DMS53 treated with DMSO at 0.1 percent for 48 hours (cell line): ENCODE measurements at regions not wholly inside any gene's neighbourhood (a gene's known extent, or its start where the extent isn't known, plus 50 kb on each side); places are given as distances from the start of the nearest gene placed in this dataset.
"Not testable (repeated sequence)": the region's sequence is repeated elsewhere in the genome, so short reads cannot be mapped to it uniquely, and the experiment has no call there.

ENCODE experiments used
- DNase-seq: peaks from one replicate; lab custom pipeline; 2025; ENCODE audit not compliant: unreplicated experiment; lab: John Stamatoyannopoulos, UW

- no peak for DNase-seq
Measured at GRCh38 chr1:187504779-187505178, 676.0 kb downstream of the PLA2G4A start.

GRCh38 chr1:187509091-187509490 lies 680.3 kb downstream of the PLA2G4A start:
- peak; percentile 86 for DNase-seq

- no peak for DNase-seq
Measured at GRCh38 chr1:187513190-187513589, 684.4 kb downstream of the PLA2G4A start.

- no peak for DNase-seq
Measured at GRCh38 chr1:187514110-187514509, 685.4 kb downstream of the PLA2G4A start.

GRCh38 chr1:187516874-187517273 lies 688.1 kb downstream of the PLA2G4A start:
- peak; percentile 67 for DNase-seq

GRCh38 chr1:187517546-187517945 lies 688.8 kb downstream of the PLA2G4A start:
- DNase-seq = peak; percentile 95

GRCh38 chr1:187527346-187527745 lies 698.6 kb downstream of the PLA2G4A start:
- no peak for DNase-seq

GRCh38 chr1:187537936-187538335 lies 709.2 kb downstream of the PLA2G4A start:
- no peak for DNase-seq

GRCh38 chr1:187549540-187549939 lies 720.8 kb downstream of the PLA2G4A start:
- no peak for DNase-seq

GRCh38 chr1:187551061-187551460 lies 722.3 kb downstream of the PLA2G4A start:
- DNase-seq = no peak

- no peak for DNase-seq
Measured at GRCh38 chr1:187563191-187563590, 734.4 kb downstream of the PLA2G4A start.

GRCh38 chr1:187566354-187566753 lies 737.6 kb downstream of the PLA2G4A start:
- no peak for DNase-seq

GRCh38 chr1:187568067-187568466 lies 739.3 kb downstream of the PLA2G4A start:
- DNase-seq = peak; percentile 38

- no peak for DNase-seq
Measured at GRCh38 chr1:187570166-187570565, 741.4 kb downstream of the PLA2G4A start.

- no peak for DNase-seq
Measured at GRCh38 chr1:187577610-187578009, 748.9 kb downstream of the PLA2G4A start.

- DNase-seq = no peak
Measured at GRCh38 chr1:187588917-187589316, 760.2 kb downstream of the PLA2G4A start.

GRCh38 chr1:187605736-187606135 lies 777.0 kb downstream of the PLA2G4A start:
- peak; percentile 37 for DNase-seq

- not testable (repeated sequence) for DNase-seq
Measured at GRCh38 chr1:187615853-187616735, 787.3 kb downstream of the PLA2G4A start.

- DNase-seq = not testable (repeated sequence)
Measured at GRCh38 chr1:187616830-187617229, 788.1 kb downstream of the PLA2G4A start.

- no peak for DNase-seq
Measured at GRCh38 chr1:187617776-187618175, 789.0 kb downstream of the PLA2G4A start.

- DNase-seq = no peak
Measured at GRCh38 chr1:187619175-187619574, 790.4 kb downstream of the PLA2G4A start.

- DNase-seq = no peak
Measured at GRCh38 chr1:187621951-187622350, 793.2 kb downstream of the PLA2G4A start.

- no peak for DNase-seq
Measured at GRCh38 chr1:187622545-187622944, 793.8 kb downstream of the PLA2G4A start.
